HG03060 (cell line): ENCODE measurements at regions not wholly inside any gene's neighbourhood (a gene's known extent, or its start where the extent isn't known, plus 50 kb on each side); places are given as distances from the start of the nearest gene placed in this dataset.

ENCODE experiments used
- ATAC-seq: cut with Tn5 transposase; IDR thresholded peaks from one replicate; pipeline ENCODE4 v1.9.1; 2021; ENCODE audit warnings: low read depth, moderate number of reproducible peaks; ENCODE audit not compliant: unreplicated experiment

- ATAC-seq = no peak
Observed at GRCh38 chr5:133806847-133807246, 161.6 kb downstream of the C5orf15 start.

GRCh38 chr5:133801955-133802751 lies 166.3 kb downstream of the C5orf15 start:
- no peak for ATAC-seq

- no peak for ATAC-seq
Observed at GRCh38 chr5:133801431-133801830, 167.0 kb downstream of the C5orf15 start.

GRCh38 chr5:133799571-133800237 lies 168.7 kb downstream of the C5orf15 start:
- no peak for ATAC-seq

GRCh38 chr5:133797167-133797566 lies 171.3 kb downstream of the C5orf15 start:
- ATAC-seq = no peak

GRCh38 chr5:133796186-133796585 lies 172.2 kb downstream of the C5orf15 start:
- ATAC-seq = no peak

GRCh38 chr5:133794771-133795415 lies 173.5 kb downstream of the C5orf15 start:
- no peak for ATAC-seq

GRCh38 chr5:133793756-133794465 lies 174.5 kb downstream of the C5orf15 start:
- no peak for ATAC-seq

- no peak for ATAC-seq
Observed at GRCh38 chr5:133792655-133793054, 175.8 kb downstream of the C5orf15 start.

GRCh38 chr5:133792024-133792423 lies 176.4 kb downstream of the C5orf15 start:
- no peak for ATAC-seq

- no peak for ATAC-seq
Observed at GRCh38 chr5:133790898-133791297, 177.5 kb downstream of the C5orf15 start.

- ATAC-seq = no peak
Observed at GRCh38 chr5:133789428-133789827, 177.1 kb upstream of the FSTL4 start.

- no peak for ATAC-seq
Observed at GRCh38 chr5:133788121-133788520, 175.8 kb upstream of the FSTL4 start.

GRCh38 chr5:133786420-133786819 lies 174.1 kb upstream of the FSTL4 start:
- no peak for ATAC-seq

- ATAC-seq = no peak
Observed at GRCh38 chr5:133785182-133785581, 172.8 kb upstream of the FSTL4 start.

GRCh38 chr5:133783481-133783880 lies 171.1 kb upstream of the FSTL4 start:
- no peak for ATAC-seq

- ATAC-seq = no peak
Observed at GRCh38 chr5:133782736-133783135, 170.4 kb upstream of the FSTL4 start.

- ATAC-seq = no peak
Observed at GRCh38 chr5:133781436-133782225, 169.3 kb upstream of the FSTL4 start.

- ATAC-seq = no peak
Observed at GRCh38 chr5:133780619-133781280, 168.4 kb upstream of the FSTL4 start.
